A549 (cell line): ENCODE measurements at regions not wholly inside any gene's neighbourhood (a gene's known extent, or its start where the extent isn't known, plus 50 kb on each side); places are given as distances from the start of the nearest gene placed in this dataset.

Source experiments
- ATAC-seq, 2 experiments: fragments of 200-7000 bp in 1 of 2; fragments of >200 bp in 1 of 2; cut with Nextera tagmentation in 1 of 2; cut with Tn5 transposase in 1 of 2; 3 replicates each; pipeline versions ENCODE4 v1.8.0 to v1.9.1; 2018 to 2020; ENCODE audit warnings: mild to moderate bottlenecking in 1 of 2, moderate library complexity in 1 of 2
- CTCF ChIA-PET: fragments of 300-600 bp; sonication (Branson Sonifier 250); formaldehyde crosslinking; extraction: SDS; loops from one replicate; lab custom pipeline; 2021; ENCODE audit warnings: antibody characterized with exemption, inconsistent platforms; lab: Yijun Ruan, JAX
- POLR2A ChIA-PET: fragments of 350-600 bp; formaldehyde crosslinking; extraction: SDS; loops from one replicate; lab custom pipeline; 2021; ENCODE audit warnings: antibody characterized with exemption, inconsistent platforms; lab: Yijun Ruan, JAX
- DNase-seq, 2 experiments: peaks; one replicate each; pipeline versions ENCODE4 v3.0.0 to v3.0.0-alpha.2; 2011 to 2016; ENCODE audit warnings: low read depth in 1 of 2, low spot score in 1 of 2
- FAIRE-seq: peaks from 2 replicates; lab custom pipeline; 2011; peaks lifted over from hg19 to GRCh38; lab: Jason Lieb, UNC
- H3K27ac ChIP-seq, 2 experiments: fragments of >200 bp; sonication (Bioruptor Twin); formaldehyde crosslinking; 3 replicates each; pipeline ENCODE4 v1.5.1; 2016 to 2017
- H3K4me1 ChIP-seq: fragments of >200 bp; sonication (Bioruptor Twin); formaldehyde crosslinking; 3 replicates; pipeline ENCODE4 v1.6.1; 2016
- H3K4me2 ChIP-seq: fragments of >200 bp; sonication (Bioruptor Twin); formaldehyde crosslinking; 3 replicates; pipeline ENCODE4 v1.6.1; 2016
- H3K4me3 ChIP-seq: fragments of >200 bp; sonication (Bioruptor Twin); formaldehyde crosslinking; 3 replicates; pipeline ENCODE4 v1.5.1; 2016
- H3K9me3 ChIP-seq: fragments of >200 bp; sonication (Bioruptor Twin); formaldehyde crosslinking; 3 replicates; pipeline ENCODE4 v1.6.1; 2016
- BCL3 ChIP-seq: fragments of >200 bp; sonication (Bioruptor Twin); formaldehyde crosslinking; IDR thresholded peaks from 3 replicates; pipeline ENCODE4 v1.6.1; 2016
- CBX2 ChIP-seq: fragments of 200-600 bp; sonication (generic); IDR thresholded peaks from 2 replicates; pipeline ENCODE4 v1.6.1; 2016; ENCODE audit warnings: low read depth, mild to moderate bottlenecking, borderline replicate concordance
- CEBPB ChIP-seq, 2 experiments: fragments of >200 bp in 1 of 2; sonication (Bioruptor Twin) in 1 of 2; formaldehyde crosslinking in 1 of 2; IDR thresholded peaks; 2 replicates each; pipeline ENCODE4 v1.6.1; 2012 to 2016
- CHD4 ChIP-seq: fragments of 200-600 bp; sonication (generic); IDR thresholded peaks from 2 replicates; pipeline ENCODE4 v1.6.1; 2016; ENCODE audit warnings: antibody characterized with exemption, mild to moderate bottlenecking, borderline replicate concordance
- CTCF ChIP-seq: fragments of >200 bp; sonication (Bioruptor Twin); formaldehyde crosslinking; IDR thresholded peaks from 3 replicates; pipeline ENCODE4 v1.5.1; 2016
- EP300 ChIP-seq, 2 experiments: fragments of >200 bp; sonication (Bioruptor Twin); formaldehyde crosslinking; IDR thresholded peaks; 2 replicates in 1 of 2; 3 replicates in 1 of 2; pipeline ENCODE4 v1.6.1; 2016 to 2017
- FOXS1 ChIP-seq: fragments of 250-450 bp; sonication (Bioruptor Pico); IDR thresholded peaks from 2 replicates; pipeline ENCODE4 v1.5.0; 2020; ENCODE audit warnings: mild to moderate bottlenecking, moderate library complexity
- HDAC2 ChIP-seq: fragments of 200-600 bp; sonication (generic); IDR thresholded peaks from 2 replicates; pipeline ENCODE4 v1.6.1; 2016
- HOXA7 ChIP-seq: fragments of 250-450 bp; sonication (Bioruptor Pico); IDR thresholded peaks from 2 replicates; pipeline ENCODE4 v1.5.0; 2020; ENCODE audit warnings: mild to moderate bottlenecking, moderate library complexity
- HOXB13 ChIP-seq: fragments of 250-450 bp; sonication (Bioruptor Pico); IDR thresholded peaks from 2 replicates; pipeline ENCODE4 v1.5.0; 2020; ENCODE audit warnings: low read depth, mild to moderate bottlenecking, moderate library complexity
- JUNB ChIP-seq: fragments of >200 bp; sonication (Bioruptor Twin); formaldehyde crosslinking; IDR thresholded peaks from 2 replicates; pipeline ENCODE4 v1.6.1; 2016
- KDM1A ChIP-seq: fragments of 200-600 bp; sonication (generic); IDR thresholded peaks from 2 replicates; pipeline ENCODE4 v1.6.1; 2016; ENCODE audit warnings: low read depth, mild to moderate bottlenecking
- KDM5A ChIP-seq: fragments of 200-600 bp; sonication (generic); IDR thresholded peaks from 2 replicates; pipeline ENCODE4 v1.6.1; 2016; ENCODE audit warnings: antibody characterized with exemption, mild to moderate bottlenecking
- PBX3 ChIP-seq: IDR thresholded peaks from 2 replicates; pipeline ENCODE4 v1.6.1; 2012
- POLR2A ChIP-seq: IDR thresholded peaks from 2 replicates; pipeline ENCODE4 v1.6.1; 2012; ENCODE audit warnings: mild to moderate bottlenecking, low read length
- POLR2AphosphoS2 ChIP-seq: conservative IDR thresholded peaks from 2 replicates; pipeline ENCODE4 v1.6.1; 2012; ENCODE audit warnings: low read length, improper control_type of control experiment, inconsistent platforms
- RCOR1 ChIP-seq: fragments of 150-350 bp; IDR thresholded peaks from 2 replicates; pipeline ENCODE4 v1.6.1; 2014; ENCODE audit warnings: antibody characterized with exemption, low read length, low read depth
- RFX5 ChIP-seq: fragments of 450-650 bp; IDR thresholded peaks from 2 replicates; pipeline ENCODE4 v1.7.1; 2014; ENCODE audit warnings: antibody characterized with exemption, mild to moderate bottlenecking, moderate library complexity
- RNF2 ChIP-seq: fragments of 200-600 bp; sonication (generic); IDR thresholded peaks from 2 replicates; pipeline ENCODE4 v1.6.1; 2016; ENCODE audit warnings: low read depth, mild to moderate bottlenecking, antibody characterized with exemption, moderate library complexity, borderline replicate concordance
- SREBF2 ChIP-seq: fragments of 450-650 bp; IDR thresholded peaks from 2 replicates; pipeline ENCODE4 v1.6.1; 2014; ENCODE audit warnings: mild to moderate bottlenecking, moderate library complexity
- ZC3H11A ChIP-seq: fragments of 450-650 bp; IDR thresholded peaks from 2 replicates; pipeline ENCODE4 v1.6.1; 2014; ENCODE audit warnings: antibody characterized with exemption, mild to moderate bottlenecking
- ZSCAN20 ChIP-seq: fragments of 250-450 bp; sonication (Bioruptor Pico); IDR thresholded peaks from 2 replicates; pipeline ENCODE4 v1.8.0; 2022; ENCODE audit warnings: mild to moderate bottlenecking, moderate library complexity
- WGBS: methylation state at CpG from one replicate; pipeline ENCODE4 v1.1.6; 2017; ENCODE audit errors: missing lambda C conversion rate; 5-methylcytosine and 5-hydroxymethylcytosine counted together

GRCh38 chr2:16250886-16251285, 310.5 kb downstream of the MYCN start (continued):
- TF ChIP-seq KDM5A (no peak), HOXA7 (CRISPR knock-in tag) (no peak)
- TF ChIP-seq, all 56 proteins: peak for 0

GRCh38 chr2:16250466-16250865, 310.1 kb downstream of the MYCN start:
- Histone ChIP-seq H3K9me3 (no peaks in the 10 kb centered on the region; the same call in 2 of the 3 replicates), H3K4me1 (no peaks in the 10 kb centered on the region), H3K4me2 (no peak overlapping the region), H3K27ac (no peak overlapping the region), H3K4me3 (no peak overlapping the region)
- FAIRE-seq (no peak), DNase-seq (no peak), ATAC-seq (no peak)
- POLR2A ChIA-PET, result no interaction called here
- 23% methylated on average over 8 of the region's 8 CpGs for WGBS
- CTCF ChIA-PET, result interaction anchor here (0.5 kb wide), 1 partner anchor 38 kb away, joined by 3 read pairs; no protein-coding TSS in a partner anchor
- TF ChIP-seq RCOR1, result no peak
- no peak for TF ChIP-seq HOXA7 (CRISPR knock-in tag)
- TF ChIP-seq RNF2, result no peak
- no peak for TF ChIP-seq FOXS1
- TF ChIP-seq CBX2, result no peak
- TF ChIP-seq POLR2A, result no peak
- TF ChIP-seq JUNB, result no peak
- no peak for TF ChIP-seq BCL3
- TF ChIP-seq HOXB13 (CRISPR knock-in tag), result no peak
- no peak for TF ChIP-seq KDM1A
- no peak for TF ChIP-seq SREBF2
- no peak for TF ChIP-seq POLR2AphosphoS2
- TF ChIP-seq HDAC2, result no peak
- TF ChIP-seq KDM5A, result no peak
- TF ChIP-seq ZC3H11A, result no peak
- TF ChIP-seq EP300 (IDR thresholded peaks at IDR 0.05), result no peak
- TF ChIP-seq RFX5, result no peak
- TF ChIP-seq PBX3, result no peak
- TF ChIP-seq CEBPB (IDR thresholded peaks at IDR 0.05), result no peak

GRCh38 chr2:16250056-16250425, 309.7 kb downstream of the MYCN start:
- FAIRE-seq, result no peak
- whole genome bisulfite sequencing, result 18% methylated on average over 1 of the region's 1 CpG
- H3K27ac ChIP-seq, result no peak overlapping the region

More at GRCh38 chr2:16250056-16250425, 309.7 kb downstream of the MYCN start:
- no peak overlapping the region for H3K4me3 ChIP-seq
- H3K4me1 ChIP-seq, result no peaks in the 10 kb centered on the region
- ChIA-PET CTCF (no interaction called here), POLR2A (no interaction called here)
- ATAC-seq (no peak), DNase-seq (no peak)
- TF ChIP-seq ZSCAN20 (CRISPR knock-in tag) (no peak), CTCF (no peak), HOXA7 (CRISPR knock-in tag) (no peak), CBX2 (no peak), HDAC2 (no peak), CHD4 (no peak), ZC3H11A (no peak), SREBF2 (no peak), EP300 (IDR thresholded peaks at IDR 0.05) (no peak)
- no peaks in the 10 kb centered on the region; the same call in 2 of the 3 replicates for H3K9me3 ChIP-seq
- H3K4me2 ChIP-seq, result no peak overlapping the region
